Muscle layer of duodenum (tissue), 2 donors: ENCODE measurements at regions not wholly inside any gene's neighbourhood (a gene's known extent, or its start where the extent isn't known, plus 50 kb on each side); places are given as distances from the start of the nearest gene placed in this dataset.

Experiments
- H3K27ac ChIP-seq: one replicate; pipeline ENCODE4 v1.7.0; 2013; ENCODE audit warnings: mild to moderate bottlenecking, low read length
- H3K27me3 ChIP-seq: one replicate; pipeline ENCODE4 v1.7.0; 2013; ENCODE audit warnings: low read depth, mild to moderate bottlenecking, control low read depth, low read length
- H3K36me3 ChIP-seq, 2 donors: one replicate each; pipeline ENCODE4 v1.7.0; 2013; ENCODE audit warnings: low read length in 2 of 2, control low read depth in 1 of 2, mild to moderate bottlenecking in 1 of 2; ENCODE audit not compliant: insufficient read depth in 2 of 2, control insufficient read depth in 1 of 2
- H3K4me1 ChIP-seq, 2 donors: one replicate each; pipeline ENCODE4 v1.7.0; 2013; ENCODE audit warnings: low read length in 2 of 2, mild to moderate bottlenecking in 2 of 2, control low read depth in 1 of 2, moderate library complexity in 1 of 2; ENCODE audit not compliant: insufficient read depth in 2 of 2, control insufficient read depth in 1 of 2
- H3K4me3 ChIP-seq, 2 donors: one replicate each; pipeline ENCODE4 v1.7.0; 2013; ENCODE audit warnings: low read length in 2 of 2, low read depth in 1 of 2, mild to moderate bottlenecking in 1 of 2
- H3K9me3 ChIP-seq, 2 donors: one replicate each; pipeline ENCODE4 v1.7.0; 2013; ENCODE audit warnings: low read length in 2 of 2, control low read depth in 1 of 2, mild to moderate bottlenecking in 1 of 2; ENCODE audit not compliant: control insufficient read depth in 1 of 2
- donor health status: healthy.

- no peaks in the 10 kb centered on the region for H3K27me3 ChIP-seq
- no peak overlapping the region for H3K27ac ChIP-seq
- no peaks in the 10 kb centered on the region for H3K36me3 ChIP-seq
- H3K9me3 ChIP-seq: no peaks in the 10 kb centered on the region
- no peaks in the 10 kb centered on the region for H3K4me1 ChIP-seq
- H3K4me3 ChIP-seq: no peak overlapping the region
These were observed 126.0 kb upstream of the MGMT start for GRCh38 chr10:129341087-129341486.

- Histone ChIP-seq H3K27ac (no peak overlapping the region), H3K27me3 (no peaks in the 10 kb centered on the region)
These were observed 124.7 kb upstream of the MGMT start for GRCh38 chr10:129342385-129342784.

GRCh38 chr10:129343141-129343540 lies 123.9 kb upstream of the MGMT start:
- Histone ChIP-seq H3K4me1 (no peaks in the 10 kb centered on the region), H3K27ac (no peak overlapping the region), H3K4me3 (no peak overlapping the region), H3K27me3 (no peaks in the 10 kb centered on the region), H3K9me3 (no peaks in the 10 kb centered on the region), H3K36me3 (no peaks in the 10 kb centered on the region)

More at GRCh38 chr10:129342385-129342784, 124.7 kb upstream of the MGMT start:
- Histone ChIP-seq H3K4me3 (no peak overlapping the region), H3K4me1 (no peaks in the 10 kb centered on the region), H3K9me3 (no peaks in the 10 kb centered on the region), H3K36me3 (no peaks in the 10 kb centered on the region)

GRCh38 chr10:129344103-129344502 lies 122.9 kb upstream of the MGMT start:
- Histone ChIP-seq H3K27me3 (no peaks in the 10 kb centered on the region), H3K4me3 (no peak overlapping the region), H3K27ac (no peak overlapping the region), H3K9me3 (no peaks in the 10 kb centered on the region), H3K4me1 (no peaks in the 10 kb centered on the region), H3K36me3 (no peaks in the 10 kb centered on the region)

- H3K27ac ChIP-seq: no peak overlapping the region
- no peak overlapping the region for H3K4me3 ChIP-seq
- no peaks in the 10 kb centered on the region for H3K36me3 ChIP-seq
- no peaks in the 10 kb centered on the region for H3K27me3 ChIP-seq
- H3K4me1 ChIP-seq: no peaks in the 10 kb centered on the region
- H3K9me3 ChIP-seq: no peaks in the 10 kb centered on the region
These were observed 122.2 kb upstream of the MGMT start for GRCh38 chr10:129344731-129345355.

- H3K27ac ChIP-seq: no peak overlapping the region
- H3K4me3 ChIP-seq: no peak overlapping the region
- H3K9me3 ChIP-seq: no peaks in the 10 kb centered on the region
- no peaks in the 10 kb centered on the region for H3K4me1 ChIP-seq
- no peaks in the 10 kb centered on the region for H3K36me3 ChIP-seq
- H3K27me3 ChIP-seq: no peaks in the 10 kb centered on the region
These were observed 121.3 kb upstream of the MGMT start for GRCh38 chr10:129345763-129346162.

- H3K4me1 ChIP-seq: no peaks in the 10 kb centered on the region
- no peaks in the 10 kb centered on the region for H3K27me3 ChIP-seq
- H3K9me3 ChIP-seq: no peaks in the 10 kb centered on the region
- no peak overlapping the region for H3K27ac ChIP-seq
- no peaks in the 10 kb centered on the region for H3K36me3 ChIP-seq
- no peak overlapping the region for H3K4me3 ChIP-seq
These were observed 116.4 kb upstream of the MGMT start for GRCh38 chr10:129350690-129351089.

- no peaks in the 10 kb centered on the region for H3K36me3 ChIP-seq
- no peaks in the 10 kb centered on the region for H3K4me1 ChIP-seq
- H3K27me3 ChIP-seq: no peaks in the 10 kb centered on the region
- H3K9me3 ChIP-seq: peaks cover 0 to 13% of the 10 kb centered on the region in 2 donors
- H3K27ac ChIP-seq: no peak overlapping the region
- H3K4me3 ChIP-seq: no peak overlapping the region
These were observed 113.9 kb upstream of the MGMT start for GRCh38 chr10:129353101-129353500.

GRCh38 chr10:129360046-129360445 lies 107.0 kb upstream of the MGMT start:
- Histone ChIP-seq H3K4me1 (no peaks in the 10 kb centered on the region), H3K36me3 (no peaks in the 10 kb centered on the region), H3K9me3 (peaks cover 0 to 13% of the 10 kb centered on the region in 2 donors), H3K4me3 (no peak overlapping the region), H3K27ac (no peak overlapping the region), H3K27me3 (no peaks in the 10 kb centered on the region)

GRCh38 chr10:129361676-129362376 lies 105.2 kb upstream of the MGMT start:
- peaks cover 0 to 5% of the 10 kb centered on the region in 2 donors for H3K9me3 ChIP-seq
- H3K27me3 ChIP-seq: no peaks in the 10 kb centered on the region
- no peaks in the 10 kb centered on the region for H3K4me1 ChIP-seq
- H3K27ac ChIP-seq: no peak overlapping the region
- H3K4me3 ChIP-seq: no peak overlapping the region
- H3K36me3 ChIP-seq: no peaks in the 10 kb centered on the region

- no peaks in the 10 kb centered on the region for H3K27me3 ChIP-seq
- H3K4me3 ChIP-seq: no peak overlapping the region
- H3K36me3 ChIP-seq: no peaks in the 10 kb centered on the region
- no peak overlapping the region for H3K27ac ChIP-seq
- H3K9me3 ChIP-seq: no peaks in the 10 kb centered on the region
- H3K4me1 ChIP-seq: no peaks in the 10 kb centered on the region
These were observed 102.1 kb upstream of the MGMT start for GRCh38 chr10:129364949-129365348.
